HepG2 (cell line): ENCODE measurements at regions not wholly inside any gene's neighbourhood (a gene's known extent, or its start where the extent isn't known, plus 50 kb on each side); places are given as distances from the start of the nearest gene placed in this dataset.

Experiments used
- ATAC-seq: fragments of 200-7000 bp; cut with Tn5 transposase; 3 replicates; pipeline ENCODE4 v1.9.1; 2020; ENCODE audit warnings: mild to moderate bottlenecking, moderate library complexity
- BruUV-seq: library from RNA; stranded (reverse); fragments of 400-500 nt; replicated peaks from 2 replicates; lab custom pipeline; 2021; lab: Mats Ljungman, UMichigan
- CTCF ChIA-PET: fragments of 300-600 bp; formaldehyde crosslinking; extraction: SDS; loops from one replicate; lab custom pipeline; 2021; ENCODE audit warnings: low total read pairs, inconsistent platforms, low intra/inter-chr PET ratio; lab: Yijun Ruan, JAX
- POLR2A ChIA-PET: fragments of 350-600 bp; sonication (Branson Sonifier 250); formaldehyde crosslinking; loops from one replicate; lab custom pipeline; 2020; ENCODE audit warnings: antibody characterized with exemption, inconsistent platforms; lab: Yijun Ruan, JAX
- DNase-seq: peaks from one replicate; pipeline ENCODE4 v3.0.0-alpha.2; 2015; ENCODE audit warnings: low spot score
- FAIRE-seq: peaks from 3 replicates; lab custom pipeline; 2011; peaks lifted over from hg19 to GRCh38; lab: Jason Lieb, UNC
- H2AFZ ChIP-seq: one replicate; pipeline ENCODE4 v1.6.1; 2011; ENCODE audit warnings: low read length, inconsistent platforms
- H3K27ac ChIP-seq: fragments of 300-600 bp; 3 replicates; pipeline ENCODE4 v1.8.0; 2011; ENCODE audit warnings: mixed run types, mild to moderate bottlenecking, mixed read lengths, low read length, inconsistent platforms; ENCODE audit not compliant: insufficient read depth; ENCODE audit errors: extremely low read length
- H3K27me3 ChIP-seq, 2 experiments: fragments of 200-600 bp in 1 of 2; 2 replicates in 1 of 2; 3 replicates in 1 of 2; pipeline versions ENCODE4 v1.6.0 to v1.8.0; 2011; ENCODE audit warnings: low read length in 2 of 2, mild to moderate bottlenecking in 2 of 2, moderate library complexity in 2 of 2, inconsistent platforms in 1 of 2; ENCODE audit not compliant: insufficient read depth in 2 of 2, control insufficient read depth in 1 of 2
- H3K36me3 ChIP-seq, 2 experiments: fragments of 200-600 bp in 1 of 2; replicated peaks in 1 of 2; 2 replicates in 1 of 2; 3 replicates in 1 of 2; pipeline versions ENCODE4 v1.5.1 to v1.8.0; 2011; ENCODE audit warnings: low read length in 2 of 2, inconsistent platforms in 1 of 2; ENCODE audit not compliant: insufficient read depth in 2 of 2, control insufficient read depth in 1 of 2
- H3K4me1 ChIP-seq: 2 replicates; pipeline ENCODE4 v1.5.1; 2012; ENCODE audit warnings: low read length, inconsistent platforms; ENCODE audit not compliant: insufficient read depth
- H3K4me2 ChIP-seq: 2 replicates; pipeline ENCODE4 v1.6.0; 2011; ENCODE audit warnings: low read depth, low read length, inconsistent platforms
- H3K4me3 ChIP-seq, 3 experiments: fragments of 200-600 bp in 1 of 3; sonication (generic), shearing (Covaris generic) in 1 of 3; replicated peaks in 1 of 3; 2 replicates each; pipeline ENCODE4 v1.5.1; 2011 to 2016; ENCODE audit warnings: low read length in 3 of 3, inconsistent platforms in 2 of 3, low read depth in 2 of 3, mild to moderate bottlenecking in 2 of 3, control low read depth in 1 of 3, mixed read lengths in 1 of 3; ENCODE audit not compliant: insufficient read depth in 1 of 3
- H3K79me2 ChIP-seq: one replicate; pipeline ENCODE4 v1.6.1; 2011; ENCODE audit warnings: low read length, inconsistent platforms; ENCODE audit not compliant: insufficient read depth
- H3K9ac ChIP-seq: 2 replicates; pipeline ENCODE4 v1.6.0; 2011; ENCODE audit warnings: mild to moderate bottlenecking, low read depth, low read length, inconsistent platforms; ENCODE audit not compliant: insufficient read depth
- H3K9me3 ChIP-seq: 2 replicates; pipeline ENCODE4 v1.5.1; 2012; ENCODE audit warnings: mild to moderate bottlenecking, low read length
- H4K20me1 ChIP-seq: 2 replicates; pipeline ENCODE4 v1.6.0; 2011; ENCODE audit warnings: inconsistent platforms, mild to moderate bottlenecking, low read length, moderate library complexity; ENCODE audit not compliant: insufficient read depth
- ISL2 ChIP-seq: sonication (generic); formaldehyde crosslinking; IDR thresholded peaks from 2 replicates; pipeline ENCODE4 v1.5.0; 2020; ENCODE audit warnings: missing genetic modification reagents
- MAFF ChIP-seq: IDR thresholded peaks from 2 replicates; pipeline ENCODE4 v1.6.1; 2011; ENCODE audit warnings: low read depth, low read length, improper control_type of control experiment
- MAFK ChIP-seq, 2 experiments: IDR thresholded peaks in 1 of 2; conservative IDR thresholded peaks in 1 of 2; 2 replicates each; pipeline ENCODE4 v1.6.1; 2011; ENCODE audit warnings: improper control_type of control experiment in 2 of 2, low read length in 2 of 2
- PHF5A ChIP-seq: IDR thresholded peaks from one replicate; pipeline ENCODE4 v1.6.1; 2018; ENCODE audit warnings: low read depth, missing genetic modification reagents; ENCODE audit not compliant: unreplicated experiment
- SATB2 ChIP-seq: sonication (generic); formaldehyde crosslinking; IDR thresholded peaks from 2 replicates; pipeline ENCODE4 v1.5.0; 2020; ENCODE audit warnings: missing genetic modification reagents
- WGBS: methylation state at CpG from one replicate; pipeline ENCODE4 v1.1.6; 2017; ENCODE audit warnings: low lambda C conversion rate; 5-methylcytosine and 5-hydroxymethylcytosine counted together
- in situ Hi-C: cut with HindIII; loops from 2 replicates; pipeline ENCODE4 v1.10.0; 2017; ENCODE audit warnings: low pct_unique_long_range_greater_than_20kb; ENCODE audit not compliant: extremely low pct_ligation_motif_present
- intact Hi-C: fragments of 100-400 bp; cut with micrococcal nuclease; formaldehyde crosslinking; loops from one replicate; pipeline ENCODE4 v1.10.0; 2022; ENCODE audit not compliant: unreplicated experiment

DNA sequence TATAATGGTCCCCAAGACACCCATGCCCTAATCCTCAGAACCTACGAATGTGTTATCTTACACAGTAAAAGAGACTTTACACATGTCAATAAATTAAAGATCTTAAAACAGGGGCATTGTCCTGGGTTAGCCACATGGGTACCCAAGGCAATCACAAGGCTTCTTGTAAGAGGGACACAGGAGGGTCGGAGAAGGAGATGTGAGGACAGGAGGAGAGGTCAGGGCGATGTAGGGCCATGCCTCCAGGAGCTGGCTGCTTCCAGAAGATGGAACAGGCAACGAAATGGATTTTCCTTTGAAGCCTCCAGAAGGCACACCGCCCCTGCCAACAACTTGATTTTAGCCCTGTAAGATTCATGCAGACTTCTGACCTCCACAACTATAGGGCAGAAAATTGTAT lies 262.7 kb downstream of the MEX3B start:
- no peaks in the 10 kb centered on the region for H3K36me3 ChIP-seq
- H3K27ac ChIP-seq: no peak overlapping the region
- no peaks in the 10 kb centered on the region for H3K4me1 ChIP-seq
- no peak for DNase-seq
- POLR2A ChIA-PET: no interaction called here
- no peak overlapping the region for H3K4me3 ChIP-seq
- no peak overlapping the region for H3K9ac ChIP-seq
- H3K27me3 ChIP-seq: peaks cover 0 to 27% of the 10 kb centered on the region in 2 experiments; a peak in 2 of 5 replicates
- intact Hi-C loops: no loop called here
- H3K79me2 ChIP-seq: no peaks in the 10 kb centered on the region
- no peak for ATAC-seq
- H4K20me1 ChIP-seq: no peaks in the 10 kb centered on the region
- FAIRE-seq: no peak
- in situ Hi-C loops: no loop called here
- H3K9me3 ChIP-seq: no peaks in the 10 kb centered on the region
- TF ChIP-seq ISL2: no peak
- 0% methylated on average over 3 of the region's 5 CpGs for WGBS
- no peak overlapping the region for H3K4me2 ChIP-seq
- H2AFZ ChIP-seq: no peak overlapping the region
- no TSS peak for BruUV-seq
- CTCF ChIA-PET: no interaction called here

DNA sequence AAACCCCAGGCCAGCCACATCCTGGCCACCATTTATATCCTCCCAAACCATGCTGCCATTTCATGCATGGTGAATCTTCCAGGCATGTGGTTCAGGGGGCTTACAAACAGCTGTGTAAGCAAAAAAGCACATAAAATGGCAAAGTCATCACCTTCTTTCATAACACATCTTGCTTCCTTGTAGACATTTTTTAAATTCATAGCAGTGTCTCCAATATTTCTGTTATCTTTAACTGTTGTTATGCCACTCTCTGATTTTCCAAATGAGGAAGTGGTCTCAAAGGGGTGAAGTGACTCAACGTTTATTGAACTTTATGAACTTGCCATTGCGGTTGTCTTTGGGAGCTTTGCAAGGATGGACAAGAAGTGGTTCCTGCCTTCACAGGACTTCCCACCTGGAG lies 264.4 kb downstream of the MEX3B start:
- ATAC-seq (no peak), FAIRE-seq (no peak), DNase-seq (no peak)
- no peaks in the 10 kb centered on the region for H3K79me2 ChIP-seq
- CTCF ChIA-PET: no interaction called here
- H3K4me1 ChIP-seq: no peaks in the 10 kb centered on the region
- POLR2A ChIA-PET: no interaction called here
- intact Hi-C loops: no loop called here
- H3K9me3 ChIP-seq: no peaks in the 10 kb centered on the region
- no TSS peak for BruUV-seq
- H3K36me3 ChIP-seq: no peaks in the 10 kb centered on the region
- no peaks in the 10 kb centered on the region for H4K20me1 ChIP-seq
- H3K27ac ChIP-seq: no peak overlapping the region
- in situ Hi-C loops: no loop called here
- no peak for TF ChIP-seq SATB2 (CRISPR knock-in tag)
- peak; percentile 87 for TF ChIP-seq MAFF
- TF ChIP-seq MAFK (conservative IDR thresholded peaks at IDR 0.05 in 1 of 2, IDR thresholded peaks at IDR 0.05 in 1 of 2; ENCODE audit: low read length in 2 of 2): peak; percentile 83 to 88
- TF ChIP-seq PHF5A (CRISPR knock-in tag): no peak
- H3K4me2 ChIP-seq: no peak overlapping the region
- WGBS: 0% methylated on average over 2 of the region's 2 CpGs
- H2AFZ ChIP-seq: no peak overlapping the region
- peaks cover 0 to 27% of the 10 kb centered on the region in 2 experiments; a peak in 2 of 5 replicates for H3K27me3 ChIP-seq
- H3K9ac ChIP-seq: no peak overlapping the region
- H3K4me3 ChIP-seq: no peak overlapping the region
